ENCODE measurements at regions not wholly inside any gene's neighbourhood (a gene's known extent, or its start where the extent isn't known, plus 50 kb on each side); places are given as distances from the start of the nearest gene placed in this dataset.

DNA sequence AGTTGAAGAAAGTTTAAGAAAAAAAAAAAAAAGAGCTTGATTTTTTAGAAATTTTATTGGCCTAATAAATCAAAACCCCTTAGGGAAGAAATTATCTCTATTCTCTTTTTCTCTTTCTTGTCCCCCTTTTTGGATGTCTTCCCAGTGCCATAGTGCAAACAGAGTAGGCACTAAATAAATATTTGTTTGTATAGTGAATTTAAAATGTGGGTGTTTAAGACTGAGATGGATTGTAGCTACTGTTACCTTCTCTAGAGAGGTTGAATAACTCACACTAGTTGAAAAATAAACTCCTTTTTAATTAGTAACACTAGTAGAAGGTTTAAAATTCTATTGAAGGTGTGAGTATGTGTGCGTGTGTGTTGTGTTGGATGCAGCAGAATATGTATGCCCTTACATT is 783.8 kb downstream of the NXPH1 start:
- Histone ChIP-seq H2AFZ (ENCODE audit: low read length) (no peak overlapping the region), H3K4me1 (ENCODE audit: low read length) (no peaks in the 10 kb centered on the region), H3K36me3 (replicated peaks; ENCODE audit: insufficient read depth, low read length) (no peaks in the 10 kb centered on the region), H3K9ac (ENCODE audit: low read length) (no peak overlapping the region), H3K4me2 (ENCODE audit: low read depth, low read length) (no peak overlapping the region), H3K79me2 (ENCODE audit: low read length) (no peaks in the 10 kb centered on the region), H3K27ac (ENCODE audit: low read length) (no peak overlapping the region), H3K9me2 (replicated peaks; ENCODE audit: insufficient read depth, low read length) (no peaks in the 10 kb centered on the region), H3K9me3 (replicated peaks; ENCODE audit: insufficient read depth, low read length) (no peaks in the 10 kb centered on the region), H3K27me3 (replicated peaks; ENCODE audit: insufficient read depth, low read length) (no peaks in the 10 kb centered on the region), H3K4me3 (ENCODE audit: low read length) (no peak overlapping the region), H4K20me1 (ENCODE audit: insufficient read depth, low read length) (no peaks in the 10 kb centered on the region), H3F3A (ENCODE audit: insufficient read depth, low read length) (no peaks in the 10 kb centered on the region)
- DNase-seq: no peak
- TF ChIP-seq CTCF (IDR thresholded peaks at IDR 0.05; ENCODE audit: low read length) (no peak), EZH2 (optimal IDR thresholded peaks at IDR 0.05; ENCODE audit: low read depth, low read length) (no peak), EZH2phosphoT487 (IDR thresholded peaks at IDR 0.05; ENCODE audit: low read length) (no peak)

DNA sequence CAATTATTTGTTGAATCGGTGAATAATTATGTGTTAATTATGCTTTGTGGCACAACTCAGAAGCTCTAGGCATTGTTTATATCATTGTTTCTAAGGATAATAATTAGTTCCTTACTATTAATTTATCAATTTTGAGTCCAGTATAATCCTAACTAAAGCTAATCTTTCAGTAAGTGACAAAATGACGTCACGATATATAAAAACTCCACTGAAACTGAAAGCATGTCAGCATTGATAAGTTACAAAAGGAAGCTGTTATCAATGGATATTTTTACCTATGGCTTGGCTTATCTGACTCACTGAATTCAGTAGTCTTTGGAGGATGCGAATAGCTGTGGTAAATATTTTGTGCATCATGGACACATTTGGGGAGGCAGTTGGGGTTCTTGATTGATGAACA is 793.1 kb downstream of the NXPH1 start:
- Histone ChIP-seq H3K4me1 (ENCODE audit: low read length) (peaks cover 21% of the 10 kb centered on the region), H3K27ac (ENCODE audit: low read length) (no peak overlapping the region), H3K9me3 (replicated peaks; ENCODE audit: insufficient read depth, low read length) (no peaks in the 10 kb centered on the region), H3K27me3 (replicated peaks; ENCODE audit: insufficient read depth, low read length) (no peaks in the 10 kb centered on the region), H3K4me2 (ENCODE audit: low read depth, low read length) (no peak overlapping the region), H2AFZ (ENCODE audit: low read length) (no peak overlapping the region), H3K9me2 (replicated peaks; ENCODE audit: insufficient read depth, low read length) (no peaks in the 10 kb centered on the region), H3K79me2 (ENCODE audit: low read length) (no peaks in the 10 kb centered on the region), H4K20me1 (ENCODE audit: insufficient read depth, low read length) (no peaks in the 10 kb centered on the region), H3K4me3 (ENCODE audit: low read length) (no peak overlapping the region), H3K9ac (ENCODE audit: low read length) (no peak overlapping the region), H3K36me3 (replicated peaks; ENCODE audit: insufficient read depth, low read length) (no peaks in the 10 kb centered on the region), H3F3A (ENCODE audit: insufficient read depth, low read length) (no peaks in the 10 kb centered on the region)
- TF ChIP-seq CTCF (IDR thresholded peaks at IDR 0.05; ENCODE audit: low read length) (no peak), EZH2phosphoT487 (IDR thresholded peaks at IDR 0.05; ENCODE audit: low read length) (no peak), EZH2 (optimal IDR thresholded peaks at IDR 0.05; ENCODE audit: low read depth, low read length) (no peak)
- DNase-seq: no peak

- Histone ChIP-seq H3K27me3 (replicated peaks; ENCODE audit: insufficient read depth, low read length) (no peaks in the 10 kb centered on the region), H3K4me1 (ENCODE audit: low read length) (peaks cover 20% of the 10 kb centered on the region), H3K4me3 (ENCODE audit: low read length) (no peak overlapping the region), H3K9me3 (replicated peaks; ENCODE audit: insufficient read depth, low read length) (no peaks in the 10 kb centered on the region), H3K9me2 (replicated peaks; ENCODE audit: insufficient read depth, low read length) (no peaks in the 10 kb centered on the region), H3K79me2 (ENCODE audit: low read length) (no peaks in the 10 kb centered on the region), H2AFZ (ENCODE audit: low read length) (no peak overlapping the region), H4K20me1 (ENCODE audit: insufficient read depth, low read length) (no peaks in the 10 kb centered on the region), H3K36me3 (replicated peaks; ENCODE audit: insufficient read depth, low read length) (no peaks in the 10 kb centered on the region), H3K27ac (ENCODE audit: low read length) (no peak overlapping the region), H3F3A (ENCODE audit: insufficient read depth, low read length) (no peaks in the 10 kb centered on the region), H3K4me2 (ENCODE audit: low read depth, low read length) (no peak overlapping the region), H3K9ac (ENCODE audit: low read length) (no peak overlapping the region)
- no peak for TF ChIP-seq CTCF (IDR thresholded peaks at IDR 0.05; ENCODE audit: low read length)
- no peak for TF ChIP-seq EZH2 (optimal IDR thresholded peaks at IDR 0.05; ENCODE audit: low read depth, low read length)
- TF ChIP-seq EZH2phosphoT487 (IDR thresholded peaks at IDR 0.05; ENCODE audit: low read length): no peak
- no peak for DNase-seq
Measured at GRCh38 chr7:9231630-9232121, 798.3 kb downstream of the NXPH1 start.

Data from MM.1S (cell line).